PC-3 (cell line): ENCODE measurements at regions not wholly inside any gene's neighbourhood (a gene's known extent, or its start where the extent isn't known, plus 50 kb on each side); places are given as distances from the start of the nearest gene placed in this dataset.

Experiments
- ATAC-seq: fragments of 200-7000 bp; cut with Tn5 transposase; 2 replicates; pipeline ENCODE4 v1.9.1; 2020; ENCODE audit warnings: mild to moderate bottlenecking, moderate library complexity
- BruUV-seq: library from RNA; stranded (reverse); fragments of 400-500 nt; replicated peaks from 2 replicates; lab custom pipeline; 2021; lab: Mats Ljungman, UMichigan
- CTCF ChIA-PET: fragments of 300-600 bp; sonication (Branson Sonifier 250); formaldehyde crosslinking; loops from one replicate; lab custom pipeline; 2022; ENCODE audit warnings: antibody characterized with exemption; lab: Charles Lee
- POLR2A ChIA-PET: fragments of 300-600 bp; sonication (Branson Sonifier 250); formaldehyde crosslinking; loops from one replicate; lab custom pipeline; 2022; ENCODE audit warnings: antibody characterized with exemption; ENCODE audit not compliant: unreplicated experiment; lab: Charles Lee
- DNase-seq: peaks from one replicate; pipeline ENCODE4 v3.0.0-alpha.2; 2015
- H2AFZ ChIP-seq: fragments of 300-600 bp; sonication (generic); 2 replicates; pipeline ENCODE4 v1.6.0; 2016; ENCODE audit warnings: antibody characterized with exemption, low read length
- H3F3A ChIP-seq: fragments of 300-600 bp; sonication (generic); one replicate; pipeline ENCODE4 v1.6.0; 2017; ENCODE audit warnings: antibody characterized with exemption, low read length, control low read depth, mild to moderate bottlenecking; ENCODE audit not compliant: unreplicated experiment
- H3K27ac ChIP-seq: fragments of 300-600 bp; sonication (generic); 2 replicates; pipeline ENCODE4 v1.5.1; 2016; ENCODE audit warnings: mild to moderate bottlenecking, low read length
- H3K27me3 ChIP-seq: fragments of 300-600 bp; sonication (generic); 2 replicates; pipeline ENCODE4 v1.6.1; 2016; ENCODE audit warnings: low read length, mixed read lengths
- H3K36me3 ChIP-seq: fragments of 300-600 bp; sonication (generic); 2 replicates; pipeline ENCODE4 v1.6.1; 2016; ENCODE audit warnings: low read depth, mixed run types, low read length, mixed read lengths
- H3K4me1 ChIP-seq: fragments of 300-600 bp; sonication (generic); 2 replicates; pipeline ENCODE4 v1.5.1; 2016; ENCODE audit warnings: low read length; ENCODE audit not compliant: insufficient read depth
- H3K4me2 ChIP-seq: fragments of 300-600 bp; sonication (generic); 2 replicates; pipeline ENCODE4 v1.6.0; 2016; ENCODE audit warnings: low read length
- H3K4me3 ChIP-seq: fragments of 300-600 bp; sonication (generic); 2 replicates; pipeline ENCODE4 v1.5.1; 2016; ENCODE audit warnings: mild to moderate bottlenecking, low read length, mixed read lengths
- H3K79me2 ChIP-seq: fragments of 300-600 bp; sonication (generic); 2 replicates; pipeline ENCODE4 v1.6.1; 2017; ENCODE audit warnings: low read length, mixed read lengths
- H3K9ac ChIP-seq: fragments of 300-600 bp; sonication (generic); 2 replicates; pipeline ENCODE4 v1.6.0; 2016; ENCODE audit warnings: mild to moderate bottlenecking, low read length
- H3K9me2 ChIP-seq: fragments of 300-600 bp; sonication (generic); replicated peaks from 2 replicates; pipeline ENCODE4 v1.6.1; 2016; ENCODE audit warnings: mixed run types, low read length, mixed read lengths
- H3K9me3 ChIP-seq: fragments of 300-600 bp; sonication (generic); 2 replicates; pipeline ENCODE4 v1.6.1; 2016; ENCODE audit warnings: low read length, mixed read lengths
- H4K20me1 ChIP-seq: fragments of 300-600 bp; sonication (generic); 2 replicates; pipeline ENCODE4 v1.6.1; 2016; ENCODE audit warnings: low read length, mixed read lengths
- EZH2 ChIP-seq: fragments of 300-600 bp; sonication (generic); IDR thresholded peaks from one replicate; pipeline ENCODE4 v1.6.1; 2017; ENCODE audit warnings: antibody characterized with exemption, mild to moderate bottlenecking, low read length; ENCODE audit not compliant: unreplicated experiment
- EZH2phosphoT487 ChIP-seq: fragments of 300-600 bp; sonication (generic); IDR thresholded peaks from 2 replicates; pipeline ENCODE4 v1.6.1; 2018; ENCODE audit warnings: mild to moderate bottlenecking, antibody characterized with exemption, low read length, borderline replicate concordance
- intact Hi-C: fragments of 100-400 bp; cut with micrococcal nuclease; formaldehyde crosslinking; loops from 2 replicates; pipeline ENCODE4 v1.9.0; 2023
- TF ChIP-seq, protein P1 (sequence below): fragments of 300-600 bp; sonication (generic); conservative IDR thresholded peaks from 2 replicates; pipeline ENCODE4 v1.5.1; 2017; ENCODE audit warnings: antibody characterized with exemption, low read depth, mild to moderate bottlenecking, low read length

- CTCF ChIA-PET: interaction anchor here (0.7 kb wide), 1 partner anchor 56 kb away, joined by 3 read pairs; no protein-coding TSS in a partner anchor
- H2AFZ ChIP-seq: no peak overlapping the region
- no peaks in the 10 kb centered on the region for H3K4me1 ChIP-seq
- POLR2A ChIA-PET: no interaction called here
- BruUV-seq: no TSS peak
- no peak overlapping the region for H3K4me3 ChIP-seq
- ATAC-seq: no peak
- no peaks in the 10 kb centered on the region for H3K36me3 ChIP-seq
- H3K4me2 ChIP-seq: no peak overlapping the region
- no peaks in the 10 kb centered on the region for H3K9me3 ChIP-seq
- no peak for TF ChIP-seq EZH2phosphoT487
- H3K9ac ChIP-seq: no peak overlapping the region
- H3F3A ChIP-seq: no peaks in the 10 kb centered on the region
- no peak for DNase-seq
- H3K79me2 ChIP-seq: no peaks in the 10 kb centered on the region
- H3K9me2 ChIP-seq: no peaks in the 10 kb centered on the region
- no peaks in the 10 kb centered on the region for H4K20me1 ChIP-seq
- intact Hi-C loops: no loop called here
- no peak overlapping the region for H3K27ac ChIP-seq
- no peaks in the 10 kb centered on the region for H3K27me3 ChIP-seq
These were observed 333.0 kb upstream of the N4BP1 start for GRCh38 chr16:48942996-48943395.

DNA sequence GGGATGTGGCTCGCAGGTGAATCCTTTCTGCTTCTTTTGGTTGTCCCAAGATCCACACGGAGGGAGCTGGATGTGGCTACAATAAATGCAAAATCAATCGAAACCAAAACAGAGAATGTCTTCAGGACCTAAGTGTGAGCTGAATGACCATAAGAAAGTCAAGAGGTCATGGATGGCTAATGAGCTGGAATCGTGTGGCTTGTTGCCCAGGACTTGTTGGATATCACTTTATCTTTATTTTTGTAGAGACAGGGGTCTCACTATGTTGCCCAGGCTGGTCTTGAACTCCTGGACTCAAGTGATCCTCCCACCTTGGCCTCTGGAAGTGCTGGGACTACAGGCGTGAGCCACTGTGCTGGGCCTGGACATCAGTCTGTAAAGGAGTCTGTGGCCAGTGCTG lies 326.8 kb upstream of the N4BP1 start:
- no peak for ATAC-seq
- TF ChIP-seq, protein P1, sequence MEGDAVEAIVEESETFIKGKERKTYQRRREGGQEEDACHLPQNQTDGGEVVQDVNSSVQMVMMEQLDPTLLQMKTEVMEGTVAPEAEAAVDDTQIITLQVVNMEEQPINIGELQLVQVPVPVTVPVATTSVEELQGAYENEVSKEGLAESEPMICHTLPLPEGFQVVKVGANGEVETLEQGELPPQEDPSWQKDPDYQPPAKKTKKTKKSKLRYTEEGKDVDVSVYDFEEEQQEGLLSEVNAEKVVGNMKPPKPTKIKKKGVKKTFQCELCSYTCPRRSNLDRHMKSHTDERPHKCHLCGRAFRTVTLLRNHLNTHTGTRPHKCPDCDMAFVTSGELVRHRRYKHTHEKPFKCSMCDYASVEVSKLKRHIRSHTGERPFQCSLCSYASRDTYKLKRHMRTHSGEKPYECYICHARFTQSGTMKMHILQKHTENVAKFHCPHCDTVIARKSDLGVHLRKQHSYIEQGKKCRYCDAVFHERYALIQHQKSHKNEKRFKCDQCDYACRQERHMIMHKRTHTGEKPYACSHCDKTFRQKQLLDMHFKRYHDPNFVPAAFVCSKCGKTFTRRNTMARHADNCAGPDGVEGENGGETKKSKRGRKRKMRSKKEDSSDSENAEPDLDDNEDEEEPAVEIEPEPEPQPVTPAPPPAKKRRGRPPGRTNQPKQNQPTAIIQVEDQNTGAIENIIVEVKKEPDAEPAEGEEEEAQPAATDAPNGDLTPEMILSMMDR: no peak
- TF ChIP-seq EZH2 (no peak), EZH2phosphoT487 (no peak)

DNA sequence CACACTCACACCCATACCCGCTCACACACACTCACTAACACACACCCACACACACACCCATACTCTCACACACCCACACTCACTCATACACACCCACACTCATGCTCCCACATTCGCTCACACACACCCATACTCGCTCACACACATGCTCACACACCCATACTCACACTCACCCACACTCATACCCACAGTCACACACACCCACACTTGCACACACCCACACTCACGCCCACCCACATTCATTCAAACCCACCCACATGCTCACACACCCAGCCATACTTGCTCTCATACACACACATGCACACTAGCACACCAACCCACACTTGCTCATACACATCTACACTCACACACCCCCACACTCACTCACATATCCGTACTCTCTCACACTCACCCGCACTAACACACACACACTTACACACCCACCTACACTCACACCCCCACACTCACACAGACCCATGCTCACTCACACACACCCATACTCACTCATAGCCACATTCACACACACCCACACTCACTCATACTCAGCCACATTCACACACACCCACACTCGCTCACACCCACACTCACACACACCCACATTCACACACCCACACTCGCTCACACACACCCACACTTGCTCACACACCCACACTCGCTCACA lies 322.4 kb upstream of the N4BP1 start:
- Histone ChIP-seq H3F3A (no peaks in the 10 kb centered on the region), H3K9me3 (no peaks in the 10 kb centered on the region), H4K20me1 (no peaks in the 10 kb centered on the region), H2AFZ (no peak overlapping the region), H3K27me3 (no peaks in the 10 kb centered on the region), H3K36me3 (no peaks in the 10 kb centered on the region), H3K4me3 (no peak overlapping the region), H3K27ac (no peak overlapping the region), H3K4me2 (no peak overlapping the region), H3K4me1 (no peaks in the 10 kb centered on the region), H3K9ac (no peak overlapping the region), H3K9me2 (no peaks in the 10 kb centered on the region), H3K79me2 (no peaks in the 10 kb centered on the region)
- no peak for DNase-seq
- intact Hi-C loops: no loop called here
- BruUV-seq: no TSS peak
- POLR2A ChIA-PET: no interaction called here
- ATAC-seq: no peak
- CTCF ChIA-PET: no interaction called here
- TF ChIP-seq, protein P1: no peak
- TF ChIP-seq EZH2 (no peak), EZH2phosphoT487 (no peak)

More for the DNA sequence above, 326.8 kb upstream of the N4BP1 start:
- H3K79me2 ChIP-seq: no peaks in the 10 kb centered on the region
- no peaks in the 10 kb centered on the region for H3F3A ChIP-seq
- no peak for DNase-seq
- H2AFZ ChIP-seq: no peak overlapping the region
- CTCF ChIA-PET: no interaction called here
- no TSS peak for BruUV-seq
- H3K4me2 ChIP-seq: no peak overlapping the region
- intact Hi-C loops: no loop called here
- H3K9me2 ChIP-seq: no peaks in the 10 kb centered on the region
- H3K27ac ChIP-seq: no peak overlapping the region
- H4K20me1 ChIP-seq: no peaks in the 10 kb centered on the region
- no peaks in the 10 kb centered on the region for H3K36me3 ChIP-seq
- no peak overlapping the region for H3K4me3 ChIP-seq
- no peaks in the 10 kb centered on the region for H3K9me3 ChIP-seq
- no peak overlapping the region for H3K9ac ChIP-seq
- H3K4me1 ChIP-seq: no peaks in the 10 kb centered on the region
- no peaks in the 10 kb centered on the region for H3K27me3 ChIP-seq
- POLR2A ChIA-PET: no interaction called here
